ENCODE measurements at regions not wholly inside any gene's neighbourhood (a gene's known extent, or its start where the extent isn't known, plus 50 kb on each side); places are given as distances from the start of the nearest gene placed in this dataset.
A peak's percentile ranks its signal among the peaks of the same experiment; 100 is the strongest.

DNA sequence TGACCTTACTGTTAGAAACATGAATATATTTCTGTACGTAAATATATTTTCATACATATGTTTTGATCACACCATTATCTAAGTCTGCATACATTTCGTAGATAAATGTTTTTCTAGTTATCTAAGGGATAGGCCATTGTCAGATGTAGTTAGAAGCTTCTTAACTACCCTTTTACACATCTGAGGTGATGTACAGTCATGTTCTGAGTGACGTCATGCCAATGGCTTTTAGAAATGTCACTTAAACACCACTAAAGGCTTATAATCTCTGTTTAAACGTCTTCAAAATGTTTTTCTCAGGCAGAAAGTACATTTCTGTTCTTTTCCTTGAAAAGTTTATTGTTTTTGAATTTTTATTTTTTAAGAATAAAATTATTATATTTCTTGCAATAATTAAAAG, 781.9 kb downstream of the MRPL39 start:
- Histone ChIP-seq H3K9me2 (replicated peaks; ENCODE audit: insufficient read depth, low read length) (no peaks in the 10 kb centered on the region), H3K79me2 (ENCODE audit: low read length) (no peaks in the 10 kb centered on the region), H4K20me1 (ENCODE audit: insufficient read depth, low read length) (no peaks in the 10 kb centered on the region), H3K4me2 (ENCODE audit: low read depth, low read length) (no peak overlapping the region), H3K27me3 (replicated peaks; ENCODE audit: insufficient read depth, low read length) (no peaks in the 10 kb centered on the region), H3K27ac (ENCODE audit: low read length) (no peak overlapping the region), H3K36me3 (replicated peaks; ENCODE audit: insufficient read depth, low read length) (no peaks in the 10 kb centered on the region), H3K9ac (ENCODE audit: low read length) (no peak overlapping the region), H3K4me3 (ENCODE audit: low read length) (no peak overlapping the region), H3K4me1 (ENCODE audit: low read length) (peaks cover 12% of the 10 kb centered on the region), H3F3A (ENCODE audit: insufficient read depth, low read length) (peaks cover 10% of the 10 kb centered on the region; the same call in 1 of the 2 replicates), H2AFZ (ENCODE audit: low read length) (no peak overlapping the region), H3K9me3 (replicated peaks; ENCODE audit: insufficient read depth, low read length) (no peaks in the 10 kb centered on the region)
- no peak for DNase-seq
- TF ChIP-seq EZH2phosphoT487 (IDR thresholded peaks at IDR 0.05; ENCODE audit: low read length), result no peak
- no peak for TF ChIP-seq CTCF (IDR thresholded peaks at IDR 0.05; ENCODE audit: low read length)
- no peak for TF ChIP-seq EZH2 (optimal IDR thresholded peaks at IDR 0.05; ENCODE audit: low read depth, low read length)

DNA sequence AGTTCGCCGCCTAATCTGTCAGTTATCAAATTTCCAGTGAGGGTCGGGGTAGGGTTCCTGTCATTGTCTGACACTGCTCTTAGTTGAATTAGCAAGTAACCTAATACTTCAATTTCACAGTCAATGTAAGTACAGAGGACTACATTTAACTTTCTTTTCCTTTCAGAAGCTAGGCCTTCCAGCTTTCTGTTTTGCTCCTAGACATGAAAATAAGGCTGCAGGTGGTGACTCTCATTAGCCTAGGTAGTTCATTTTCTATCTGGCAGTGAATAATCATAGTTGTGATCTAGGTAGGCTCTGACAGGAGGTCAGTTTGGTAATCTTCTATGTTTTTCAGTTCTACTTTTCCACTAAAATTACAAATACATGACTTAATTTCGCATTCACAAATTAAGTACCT, 783.1 kb downstream of the MRPL39 start:
- Histone ChIP-seq H2AFZ (ENCODE audit: low read length) (no peak overlapping the region), H3K4me3 (ENCODE audit: low read length) (no peak overlapping the region), H4K20me1 (ENCODE audit: insufficient read depth, low read length) (no peaks in the 10 kb centered on the region), H3F3A (ENCODE audit: insufficient read depth, low read length) (peaks cover 10% of the 10 kb centered on the region; the same call in 1 of the 2 replicates), H3K4me2 (ENCODE audit: low read depth, low read length) (peak overlapping the region; percentile 19; the same call in 1 of the 2 replicates), H3K9me3 (replicated peaks; ENCODE audit: insufficient read depth, low read length) (no peaks in the 10 kb centered on the region), H3K27me3 (replicated peaks; ENCODE audit: insufficient read depth, low read length) (no peaks in the 10 kb centered on the region), H3K4me1 (ENCODE audit: low read length) (peaks cover 12% of the 10 kb centered on the region), H3K36me3 (replicated peaks; ENCODE audit: insufficient read depth, low read length) (no peaks in the 10 kb centered on the region), H3K9ac (ENCODE audit: low read length) (no peak overlapping the region), H3K27ac (ENCODE audit: low read length) (no peak overlapping the region), H3K79me2 (ENCODE audit: low read length) (no peaks in the 10 kb centered on the region), H3K9me2 (replicated peaks; ENCODE audit: insufficient read depth, low read length) (no peaks in the 10 kb centered on the region)
- peak; percentile 59 for DNase-seq
- no peak for TF ChIP-seq EZH2phosphoT487 (IDR thresholded peaks at IDR 0.05; ENCODE audit: low read length)
- TF ChIP-seq CTCF (IDR thresholded peaks at IDR 0.05; ENCODE audit: low read length), result no peak
- no peak for TF ChIP-seq EZH2 (optimal IDR thresholded peaks at IDR 0.05; ENCODE audit: low read depth, low read length)

- no peaks in the 10 kb centered on the region for H4K20me1 ChIP-seq (ENCODE audit: insufficient read depth, low read length)
- no peak overlapping the region for H3K27ac ChIP-seq (ENCODE audit: low read length)
- H3K36me3 ChIP-seq (replicated peaks; ENCODE audit: insufficient read depth, low read length), result no peaks in the 10 kb centered on the region
- no peaks in the 10 kb centered on the region for H3K9me3 ChIP-seq (replicated peaks; ENCODE audit: insufficient read depth, low read length)
- no peaks in the 10 kb centered on the region for H3K79me2 ChIP-seq (ENCODE audit: low read length)
- H3K4me3 ChIP-seq (ENCODE audit: low read length), result peak overlapping the region; percentile 28; the same call in 1 of the 2 replicates
- peak; percentile 49 for DNase-seq
- peak overlapping the region; percentile 70 for H2AFZ ChIP-seq (ENCODE audit: low read length)
- no peaks in the 10 kb centered on the region for H3K27me3 ChIP-seq (replicated peaks; ENCODE audit: insufficient read depth, low read length)
- H3K4me1 ChIP-seq (ENCODE audit: low read length), result peaks cover 12% of the 10 kb centered on the region
- no peaks in the 10 kb centered on the region for H3K9me2 ChIP-seq (replicated peaks; ENCODE audit: insufficient read depth, low read length)
- peak overlapping the region; percentile 63 for H3K4me2 ChIP-seq (ENCODE audit: low read depth, low read length)
- H3K9ac ChIP-seq (ENCODE audit: low read length), result no peak overlapping the region
- TF ChIP-seq EZH2phosphoT487 (IDR thresholded peaks at IDR 0.05; ENCODE audit: low read length) (no peak), CTCF (IDR thresholded peaks at IDR 0.05; ENCODE audit: low read length) (no peak), EZH2 (optimal IDR thresholded peaks at IDR 0.05; ENCODE audit: low read depth, low read length) (no peak)
- H3F3A ChIP-seq (ENCODE audit: insufficient read depth, low read length), result peaks cover 10% of the 10 kb centered on the region; the same call in 1 of the 2 replicates
Observed at GRCh38 chr21:24823247-24823646, 784.0 kb downstream of the MRPL39 start.
